ENCODE measurements at regions not wholly inside any gene's neighbourhood (a gene's known extent, or its start where the extent isn't known, plus 50 kb on each side); places are given as distances from the start of the nearest gene placed in this dataset.
"Not testable (repeated sequence)": the region's sequence is repeated elsewhere in the genome, so short reads cannot be mapped to it uniquely, and the experiment has no call there.

DNA sequence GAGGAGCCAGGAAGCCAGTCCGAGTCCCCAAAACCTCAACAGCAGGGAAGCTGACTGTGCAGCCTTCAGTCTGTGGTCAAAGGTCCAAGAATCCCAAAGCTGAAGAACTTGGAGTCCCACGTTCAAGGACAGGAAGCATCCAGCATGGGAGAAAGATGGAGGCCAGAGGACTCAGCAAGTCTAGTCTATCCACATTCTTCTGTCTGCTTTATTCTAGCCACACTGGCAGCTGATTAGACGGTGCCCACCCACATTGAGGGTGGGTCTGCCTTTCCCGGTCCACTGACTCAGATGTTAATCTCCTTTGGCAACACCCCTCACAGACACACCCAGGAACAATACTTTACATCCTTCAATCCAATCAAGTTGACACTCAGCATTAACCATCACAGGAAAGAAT, 456.5 kb upstream of the TMEM132C start:
- TF ChIP-seq CTCF (conservative IDR thresholded peaks at IDR 0.05 in 1 of 2, IDR thresholded peaks at IDR 0.05 in 1 of 2; ENCODE audit: extremely low read depth in 1 of 2, insufficient read depth in 1 of 2, low read depth in 1 of 2, low read length in 2 of 2); EZH2 (IDR thresholded peaks at IDR 0.05; ENCODE audit: borderline replicate concordance, low read length): not testable (repeated sequence)

All from mammary epithelial cell (primary cell).